ES-I3 (cell line): ENCODE measurements at regions not wholly inside any gene's neighbourhood (a gene's known extent, or its start where the extent isn't known, plus 50 kb on each side); places are given as distances from the start of the nearest gene placed in this dataset.
"Not testable (repeated sequence)": the region's sequence is repeated elsewhere in the genome, so short reads cannot be mapped to it uniquely, and the experiment has no call there.

ENCODE experiments used
- H3K36me3 ChIP-seq: 2 replicates; pipeline ENCODE4 v1.6.1; 2013; ENCODE audit warnings: mild to moderate bottlenecking, low read length, control low read depth, moderate library complexity; ENCODE audit not compliant: insufficient read depth
- H3K4me1 ChIP-seq: 2 replicates; pipeline ENCODE4 v1.6.1; 2013; ENCODE audit warnings: mild to moderate bottlenecking, control low read depth, low read length; ENCODE audit not compliant: insufficient read depth
- H3K9ac ChIP-seq: 2 replicates; pipeline ENCODE4 v1.6.1; 2013; ENCODE audit warnings: low read depth, mild to moderate bottlenecking, low read length, moderate library complexity
- H3K9me3 ChIP-seq: 2 replicates; pipeline ENCODE4 v1.6.1; 2013; ENCODE audit warnings: mild to moderate bottlenecking, low read length, moderate library complexity; ENCODE audit not compliant: control insufficient read depth, insufficient read depth

- no peaks in the 10 kb centered on the region for H3K36me3 ChIP-seq
- H3K9ac ChIP-seq, result no peak overlapping the region
- peaks cover 40% of the 10 kb centered on the region for H3K4me1 ChIP-seq
- H3K9me3 ChIP-seq, result no peaks in the 10 kb centered on the region
Measured at GRCh38 chr4:17033025-17033767, 134.8 kb upstream of the LDB2 start.

- Histone ChIP-seq H3K4me1 (peaks cover 40% of the 10 kb centered on the region), H3K9ac (no peak overlapping the region), H3K36me3 (no peaks in the 10 kb centered on the region), H3K9me3 (no peaks in the 10 kb centered on the region)
Measured at GRCh38 chr4:17030543-17030942, 132.1 kb upstream of the LDB2 start.

- Histone ChIP-seq H3K9me3 (no peaks in the 10 kb centered on the region), H3K9ac (no peak overlapping the region), H3K4me1 (peaks cover 40% of the 10 kb centered on the region), H3K36me3 (no peaks in the 10 kb centered on the region)
Measured at GRCh38 chr4:17029964-17030363, 131.5 kb upstream of the LDB2 start.

GRCh38 chr4:17029432-17029831 is 131.0 kb upstream of the LDB2 start:
- Histone ChIP-seq H3K9me3 (no peaks in the 10 kb centered on the region), H3K36me3 (no peaks in the 10 kb centered on the region), H3K9ac (no peak overlapping the region), H3K4me1 (peaks cover 40% of the 10 kb centered on the region)

GRCh38 chr4:17027495-17027894 is 129.1 kb upstream of the LDB2 start:
- Histone ChIP-seq H3K9ac (no peak overlapping the region), H3K4me1 (peaks cover 23% of the 10 kb centered on the region), H3K9me3 (no peaks in the 10 kb centered on the region), H3K36me3 (no peaks in the 10 kb centered on the region)

- Histone ChIP-seq H3K4me1 (no peaks in the 10 kb centered on the region), H3K9ac (no peak overlapping the region), H3K36me3 (no peaks in the 10 kb centered on the region), H3K9me3 (no peaks in the 10 kb centered on the region)
Measured at GRCh38 chr4:17024425-17024824, 126.0 kb upstream of the LDB2 start.

GRCh38 chr4:17020901-17021300 is 122.5 kb upstream of the LDB2 start:
- no peaks in the 10 kb centered on the region for H3K9me3 ChIP-seq
- H3K4me1 ChIP-seq, result peaks cover 10% of the 10 kb centered on the region
- no peaks in the 10 kb centered on the region for H3K36me3 ChIP-seq
- H3K9ac ChIP-seq, result no peak overlapping the region

GRCh38 chr4:17020451-17020850 is 122.0 kb upstream of the LDB2 start:
- H3K9me3 ChIP-seq, result no peaks in the 10 kb centered on the region
- H3K36me3 ChIP-seq, result no peaks in the 10 kb centered on the region
- no peak overlapping the region for H3K9ac ChIP-seq
- H3K4me1 ChIP-seq, result peaks cover 10% of the 10 kb centered on the region

GRCh38 chr4:17018621-17019020 is 120.2 kb upstream of the LDB2 start:
- not testable (repeated sequence) for H3K9ac ChIP-seq, H3K4me1 ChIP-seq, H3K36me3 ChIP-seq, H3K9me3 ChIP-seq

- peaks cover 10% of the 10 kb centered on the region for H3K4me1 ChIP-seq
- H3K9me3 ChIP-seq, result no peaks in the 10 kb centered on the region
- no peak overlapping the region for H3K9ac ChIP-seq
- H3K36me3 ChIP-seq, result no peaks in the 10 kb centered on the region
Measured at GRCh38 chr4:17018013-17018412, 119.6 kb upstream of the LDB2 start.

- H3K36me3 ChIP-seq, result no peaks in the 10 kb centered on the region
- H3K4me1 ChIP-seq, result peaks cover 15% of the 10 kb centered on the region
- no peaks in the 10 kb centered on the region for H3K9me3 ChIP-seq
- H3K9ac ChIP-seq, result no peak overlapping the region
Measured at GRCh38 chr4:17013382-17014006, 115.0 kb upstream of the LDB2 start.

- H3K4me1 ChIP-seq, result peaks cover 7% of the 10 kb centered on the region
- H3K9me3 ChIP-seq, result no peaks in the 10 kb centered on the region
- no peaks in the 10 kb centered on the region for H3K36me3 ChIP-seq
- H3K9ac ChIP-seq, result no peak overlapping the region
Measured at GRCh38 chr4:17012451-17012850, 114.0 kb upstream of the LDB2 start.

GRCh38 chr4:17010426-17011087 is 112.1 kb upstream of the LDB2 start:
- H3K9me3 ChIP-seq, result no peaks in the 10 kb centered on the region
- H3K4me1 ChIP-seq, result peaks cover 5% of the 10 kb centered on the region

GRCh38 chr4:17009871-17010367 is 111.5 kb upstream of the LDB2 start:
- H3K4me1 ChIP-seq, result peaks cover 8% of the 10 kb centered on the region
- H3K36me3 ChIP-seq, result peaks cover 4% of the 10 kb centered on the region
- H3K9me3 ChIP-seq, result no peaks in the 10 kb centered on the region
- H3K9ac ChIP-seq, result no peak overlapping the region

More at GRCh38 chr4:17010426-17011087, 112.1 kb upstream of the LDB2 start:
- no peak overlapping the region for H3K9ac ChIP-seq
- H3K36me3 ChIP-seq, result no peaks in the 10 kb centered on the region; the same call in 1 of the 2 replicates
